ENCODE measurements at regions not wholly inside any gene's neighbourhood (a gene's known extent, or its start where the extent isn't known, plus 50 kb on each side); places are given as distances from the start of the nearest gene placed in this dataset.
"Not testable (repeated sequence)": the region's sequence is repeated elsewhere in the genome, so short reads cannot be mapped to it uniquely, and the experiment has no call there.

GRCh38 chr2:144621266-144621665, 101.3 kb upstream of the ZEB2 start:
- Histone ChIP-seq H3K4me2 (replicated peaks; ENCODE audit: low read depth, low read length, poor library complexity, severe bottlenecking) (no peak overlapping the region), H3K27ac (ENCODE audit: low read length in 2 of 2) (no peak overlapping the region), H3K4me3 (ENCODE audit: control extremely low read depth in 1 of 5, extremely low read depth in 1 of 5, insufficient read depth in 1 of 5, low read depth in 2 of 5, low read length in 4 of 5) (no peak overlapping the region), H3K36me3 (replicated peaks in 1 of 2; ENCODE audit: control extremely low read depth in 1 of 2, control insufficient read depth in 1 of 2, extremely low read depth in 1 of 2, insufficient read depth in 2 of 2, low read length in 1 of 2) (no peaks in the 10 kb centered on the region), H3K4me1 (ENCODE audit: control insufficient read depth in 2 of 2, insufficient read depth in 2 of 2, low read length in 2 of 2) (no peaks in the 10 kb centered on the region), H4K20me1 (ENCODE audit: control insufficient read depth, insufficient read depth, low read length, poor library complexity, severe bottlenecking) (no peaks in the 10 kb centered on the region), H3K9me3 (ENCODE audit: control extremely low read depth in 1 of 3, control insufficient read depth in 2 of 3, insufficient read depth in 1 of 3, low read length in 2 of 3) (peaks cover 0 to 4% (median 0%) of the 10 kb centered on the region in 3 donors), H3K79me2 (ENCODE audit: control insufficient read depth, insufficient read depth, low read length) (no peaks in the 10 kb centered on the region), H3K9ac (ENCODE audit: low read length) (no peak overlapping the region), H3K27me3 (replicated peaks in 1 of 4; ENCODE audit: control extremely low read depth in 1 of 4, control insufficient read depth in 3 of 4, insufficient read depth in 4 of 4, low read length in 3 of 4) (no peaks in the 10 kb centered on the region), H2AFZ (ENCODE audit: insufficient read depth, low read depth, low read length, poor library complexity, severe bottlenecking) (no peak overlapping the region)
- ChIA-PET POLR2A (no interaction called here), CTCF (no interaction called here)
- no peaks in the 10 kb centered on the region for H3K27me3 Mint-ChIP-seq
- peaks cover 6% of the 10 kb centered on the region for H3K4me1 Mint-ChIP-seq
- no peak overlapping the region for H3K4me3 Mint-ChIP-seq
- H3K9me3 Mint-ChIP-seq (ENCODE audit: insufficient read depth) = peaks cover 5% of the 10 kb centered on the region
- DNase-seq (no peak), ATAC-seq (ENCODE audit: low read depth) (no peak)
- WGBS (ENCODE audit: insufficient coverage) = no CpG with 5 or more reads among the region's 3 CpGs
- no peak overlapping the region for H3K27ac Mint-ChIP-seq
- TF ChIP-seq EZH2 (IDR thresholded peaks at IDR 0.05; ENCODE audit: borderline replicate concordance, insufficient read depth, low read depth, low read length, poor library complexity, severe bottlenecking) (no peak), CTCF (IDR thresholded peaks at IDR 0.05) (no peak)
- intact Hi-C loops (cut with micrococcal nuclease) = no loop called here

GRCh38 chr2:144619760-144620159, 99.8 kb upstream of the ZEB2 start:
- no peaks in the 10 kb centered on the region for H3K79me2 ChIP-seq (ENCODE audit: control insufficient read depth, insufficient read depth, low read length)
- ChIA-PET CTCF (no interaction called here), POLR2A (no interaction called here)
- Mint-ChIP-seq H3K27ac (no peak overlapping the region), H3K9me3 (ENCODE audit: insufficient read depth) (peaks cover 5% of the 10 kb centered on the region), H3K27me3 (no peaks in the 10 kb centered on the region), H3K4me3 (no peak overlapping the region), H3K4me1 (peaks cover 6% of the 10 kb centered on the region)
- DNase-seq = no peak
- TF ChIP-seq CTCF (IDR thresholded peaks at IDR 0.05) (no peak), EZH2 (IDR thresholded peaks at IDR 0.05; ENCODE audit: borderline replicate concordance, insufficient read depth, low read depth, low read length, poor library complexity, severe bottlenecking) (no peak)
- H3K9me3 ChIP-seq (ENCODE audit: control extremely low read depth in 1 of 3, control insufficient read depth in 2 of 3, insufficient read depth in 1 of 3, low read length in 2 of 3) = peaks cover 0 to 4% (median 0%) of the 10 kb centered on the region in 3 donors
- WGBS (ENCODE audit: insufficient coverage) = no CpG with 5 or more reads among the region's 3 CpGs
- H3K4me3 ChIP-seq (ENCODE audit: control extremely low read depth in 1 of 5, extremely low read depth in 1 of 5, insufficient read depth in 1 of 5, low read depth in 2 of 5, low read length in 4 of 5) = no peak overlapping the region
- H2AFZ ChIP-seq (ENCODE audit: insufficient read depth, low read depth, low read length, poor library complexity, severe bottlenecking) = no peak overlapping the region
- intact Hi-C loops (cut with micrococcal nuclease) = no loop called here
- no peaks in the 10 kb centered on the region for H3K4me1 ChIP-seq (ENCODE audit: control insufficient read depth in 2 of 2, insufficient read depth in 2 of 2, low read length in 2 of 2)
- no peak for ATAC-seq (ENCODE audit: low read depth)
- no peak overlapping the region for H3K9ac ChIP-seq (ENCODE audit: low read length)
- no peaks in the 10 kb centered on the region for H4K20me1 ChIP-seq (ENCODE audit: control insufficient read depth, insufficient read depth, low read length, poor library complexity, severe bottlenecking)
- no peaks in the 10 kb centered on the region for H3K36me3 ChIP-seq (replicated peaks in 1 of 2; ENCODE audit: control extremely low read depth in 1 of 2, control insufficient read depth in 1 of 2, extremely low read depth in 1 of 2, insufficient read depth in 2 of 2, low read length in 1 of 2)
- no peak overlapping the region for H3K4me2 ChIP-seq (replicated peaks; ENCODE audit: low read depth, low read length, poor library complexity, severe bottlenecking)
- H3K27me3 ChIP-seq (replicated peaks in 1 of 4; ENCODE audit: control extremely low read depth in 1 of 4, control insufficient read depth in 3 of 4, insufficient read depth in 4 of 4, low read length in 3 of 4) = no peaks in the 10 kb centered on the region
- no peak overlapping the region for H3K27ac ChIP-seq (ENCODE audit: low read length in 2 of 2)

GRCh38 chr2:144617171-144617570, 97.3 kb upstream of the ZEB2 start:
- POLR2A ChIA-PET; H3K27me3 Mint-ChIP-seq; DNase-seq; H3K4me3 ChIP-seq (ENCODE audit: control extremely low read depth in 1 of 5, extremely low read depth in 1 of 5, insufficient read depth in 1 of 5, low read depth in 2 of 5, low read length in 4 of 5); H3K36me3 ChIP-seq (replicated peaks in 1 of 2; ENCODE audit: control extremely low read depth in 1 of 2, control insufficient read depth in 1 of 2, extremely low read depth in 1 of 2, insufficient read depth in 2 of 2, low read length in 1 of 2); H3K4me1 Mint-ChIP-seq; H2AFZ ChIP-seq (ENCODE audit: insufficient read depth, low read depth, low read length, poor library complexity, severe bottlenecking); H3K9me3 ChIP-seq (ENCODE audit: control extremely low read depth in 1 of 3, control insufficient read depth in 2 of 3, insufficient read depth in 1 of 3, low read length in 2 of 3); H3K4me2 ChIP-seq (replicated peaks; ENCODE audit: low read depth, low read length, poor library complexity, severe bottlenecking); ATAC-seq (ENCODE audit: low read depth); H4K20me1 ChIP-seq (ENCODE audit: control insufficient read depth, insufficient read depth, low read length, poor library complexity, severe bottlenecking); H3K27ac Mint-ChIP-seq; intact Hi-C loops (cut with micrococcal nuclease); H3K9me3 Mint-ChIP-seq (ENCODE audit: insufficient read depth); CTCF ChIA-PET; H3K79me2 ChIP-seq (ENCODE audit: control insufficient read depth, insufficient read depth, low read length); H3K27me3 ChIP-seq (replicated peaks in 1 of 4; ENCODE audit: control extremely low read depth in 1 of 4, control insufficient read depth in 3 of 4, insufficient read depth in 4 of 4, low read length in 3 of 4); H3K27ac ChIP-seq (ENCODE audit: low read length in 2 of 2); H3K4me3 Mint-ChIP-seq; H3K4me1 ChIP-seq (ENCODE audit: control insufficient read depth in 2 of 2, insufficient read depth in 2 of 2, low read length in 2 of 2); H3K9ac ChIP-seq (ENCODE audit: low read length): not testable (repeated sequence)
- 100% methylated on average over 5 of the region's 6 CpGs for WGBS (ENCODE audit: insufficient coverage)
